PC-3 (cell line): ENCODE measurements at regions not wholly inside any gene's neighbourhood (a gene's known extent, or its start where the extent isn't known, plus 50 kb on each side); places are given as distances from the start of the nearest gene placed in this dataset.

Source experiments
- ATAC-seq: fragments of 200-7000 bp; cut with Tn5 transposase; 2 replicates; pipeline ENCODE4 v1.9.1; 2020; ENCODE audit warnings: mild to moderate bottlenecking, moderate library complexity
- BruUV-seq: library from RNA; stranded (reverse); fragments of 400-500 nt; replicated peaks from 2 replicates; lab custom pipeline; 2021; lab: Mats Ljungman, UMichigan
- CTCF ChIA-PET: fragments of 300-600 bp; sonication (Branson Sonifier 250); formaldehyde crosslinking; loops from one replicate; lab custom pipeline; 2022; ENCODE audit warnings: antibody characterized with exemption; lab: Charles Lee
- POLR2A ChIA-PET: fragments of 300-600 bp; sonication (Branson Sonifier 250); formaldehyde crosslinking; loops from one replicate; lab custom pipeline; 2022; ENCODE audit warnings: antibody characterized with exemption; ENCODE audit not compliant: unreplicated experiment; lab: Charles Lee
- DNase-seq: peaks from one replicate; pipeline ENCODE4 v3.0.0-alpha.2; 2015
- H2AFZ ChIP-seq: fragments of 300-600 bp; sonication (generic); 2 replicates; pipeline ENCODE4 v1.6.0; 2016; ENCODE audit warnings: antibody characterized with exemption, low read length
- H3F3A ChIP-seq: fragments of 300-600 bp; sonication (generic); one replicate; pipeline ENCODE4 v1.6.0; 2017; ENCODE audit warnings: antibody characterized with exemption, low read length, control low read depth, mild to moderate bottlenecking; ENCODE audit not compliant: unreplicated experiment
- H3K27ac ChIP-seq: fragments of 300-600 bp; sonication (generic); 2 replicates; pipeline ENCODE4 v1.5.1; 2016; ENCODE audit warnings: mild to moderate bottlenecking, low read length
- H3K27me3 ChIP-seq: fragments of 300-600 bp; sonication (generic); 2 replicates; pipeline ENCODE4 v1.6.1; 2016; ENCODE audit warnings: low read length, mixed read lengths
- H3K36me3 ChIP-seq: fragments of 300-600 bp; sonication (generic); 2 replicates; pipeline ENCODE4 v1.6.1; 2016; ENCODE audit warnings: low read depth, mixed run types, low read length, mixed read lengths
- H3K4me1 ChIP-seq: fragments of 300-600 bp; sonication (generic); 2 replicates; pipeline ENCODE4 v1.5.1; 2016; ENCODE audit warnings: low read length; ENCODE audit not compliant: insufficient read depth
- H3K4me2 ChIP-seq: fragments of 300-600 bp; sonication (generic); 2 replicates; pipeline ENCODE4 v1.6.0; 2016; ENCODE audit warnings: low read length
- H3K4me3 ChIP-seq: fragments of 300-600 bp; sonication (generic); 2 replicates; pipeline ENCODE4 v1.5.1; 2016; ENCODE audit warnings: mild to moderate bottlenecking, low read length, mixed read lengths
- H3K79me2 ChIP-seq: fragments of 300-600 bp; sonication (generic); 2 replicates; pipeline ENCODE4 v1.6.1; 2017; ENCODE audit warnings: low read length, mixed read lengths
- H3K9ac ChIP-seq: fragments of 300-600 bp; sonication (generic); 2 replicates; pipeline ENCODE4 v1.6.0; 2016; ENCODE audit warnings: mild to moderate bottlenecking, low read length
- H3K9me2 ChIP-seq: fragments of 300-600 bp; sonication (generic); replicated peaks from 2 replicates; pipeline ENCODE4 v1.6.1; 2016; ENCODE audit warnings: mixed run types, low read length, mixed read lengths
- H3K9me3 ChIP-seq: fragments of 300-600 bp; sonication (generic); 2 replicates; pipeline ENCODE4 v1.6.1; 2016; ENCODE audit warnings: low read length, mixed read lengths
- H4K20me1 ChIP-seq: fragments of 300-600 bp; sonication (generic); 2 replicates; pipeline ENCODE4 v1.6.1; 2016; ENCODE audit warnings: low read length, mixed read lengths
- EZH2 ChIP-seq: fragments of 300-600 bp; sonication (generic); IDR thresholded peaks from one replicate; pipeline ENCODE4 v1.6.1; 2017; ENCODE audit warnings: antibody characterized with exemption, mild to moderate bottlenecking, low read length; ENCODE audit not compliant: unreplicated experiment
- EZH2phosphoT487 ChIP-seq: fragments of 300-600 bp; sonication (generic); IDR thresholded peaks from 2 replicates; pipeline ENCODE4 v1.6.1; 2018; ENCODE audit warnings: mild to moderate bottlenecking, antibody characterized with exemption, low read length, borderline replicate concordance
- intact Hi-C: fragments of 100-400 bp; cut with micrococcal nuclease; formaldehyde crosslinking; loops from 2 replicates; pipeline ENCODE4 v1.9.0; 2023
- TF ChIP-seq, protein P1 (sequence below): fragments of 300-600 bp; sonication (generic); conservative IDR thresholded peaks from 2 replicates; pipeline ENCODE4 v1.5.1; 2017; ENCODE audit warnings: antibody characterized with exemption, low read depth, mild to moderate bottlenecking, low read length

DNA sequence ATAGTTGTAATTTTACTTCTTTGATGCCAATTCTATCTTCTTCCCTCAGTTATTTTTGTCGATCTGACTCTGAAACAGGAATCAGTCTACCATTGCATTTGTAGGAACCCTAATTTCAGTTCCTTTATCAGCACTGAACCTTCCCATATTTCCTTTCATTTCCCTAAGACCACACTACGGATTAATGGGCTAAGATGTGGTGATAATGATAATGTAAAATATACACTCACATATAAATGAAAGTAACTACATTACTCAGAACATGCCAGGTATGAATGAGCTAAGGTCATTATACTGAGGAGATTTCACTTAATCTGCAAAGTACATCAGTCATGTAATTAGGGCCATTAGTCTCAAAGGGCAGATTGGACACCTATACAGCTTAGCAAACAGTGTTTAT lies 60.2 kb upstream of the RFC3 start:
- Histone ChIP-seq H3K27me3 (no peaks in the 10 kb centered on the region), H3K27ac (no peak overlapping the region), H3K9ac (no peak overlapping the region), H4K20me1 (no peaks in the 10 kb centered on the region), H2AFZ (no peak overlapping the region), H3K4me1 (no peaks in the 10 kb centered on the region), H3F3A (no peaks in the 10 kb centered on the region), H3K9me2 (0 out of 2 replicates have a peak, but pooled peaks cover 3% of the 10 kb centered on the region), H3K4me3 (no peak overlapping the region), H3K9me3 (no peaks in the 10 kb centered on the region), H3K79me2 (no peaks in the 10 kb centered on the region), H3K36me3 (no peaks in the 10 kb centered on the region), H3K4me2 (no peak overlapping the region)
- ChIA-PET POLR2A (no interaction called here), CTCF (no interaction called here)
- intact Hi-C loops: no loop called here
- ATAC-seq (no peak), DNase-seq (no peak)
- TF ChIP-seq, protein P1, sequence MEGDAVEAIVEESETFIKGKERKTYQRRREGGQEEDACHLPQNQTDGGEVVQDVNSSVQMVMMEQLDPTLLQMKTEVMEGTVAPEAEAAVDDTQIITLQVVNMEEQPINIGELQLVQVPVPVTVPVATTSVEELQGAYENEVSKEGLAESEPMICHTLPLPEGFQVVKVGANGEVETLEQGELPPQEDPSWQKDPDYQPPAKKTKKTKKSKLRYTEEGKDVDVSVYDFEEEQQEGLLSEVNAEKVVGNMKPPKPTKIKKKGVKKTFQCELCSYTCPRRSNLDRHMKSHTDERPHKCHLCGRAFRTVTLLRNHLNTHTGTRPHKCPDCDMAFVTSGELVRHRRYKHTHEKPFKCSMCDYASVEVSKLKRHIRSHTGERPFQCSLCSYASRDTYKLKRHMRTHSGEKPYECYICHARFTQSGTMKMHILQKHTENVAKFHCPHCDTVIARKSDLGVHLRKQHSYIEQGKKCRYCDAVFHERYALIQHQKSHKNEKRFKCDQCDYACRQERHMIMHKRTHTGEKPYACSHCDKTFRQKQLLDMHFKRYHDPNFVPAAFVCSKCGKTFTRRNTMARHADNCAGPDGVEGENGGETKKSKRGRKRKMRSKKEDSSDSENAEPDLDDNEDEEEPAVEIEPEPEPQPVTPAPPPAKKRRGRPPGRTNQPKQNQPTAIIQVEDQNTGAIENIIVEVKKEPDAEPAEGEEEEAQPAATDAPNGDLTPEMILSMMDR: no peak
- TF ChIP-seq EZH2 (no peak), EZH2phosphoT487 (no peak)
- BruUV-seq: no TSS peak

DNA sequence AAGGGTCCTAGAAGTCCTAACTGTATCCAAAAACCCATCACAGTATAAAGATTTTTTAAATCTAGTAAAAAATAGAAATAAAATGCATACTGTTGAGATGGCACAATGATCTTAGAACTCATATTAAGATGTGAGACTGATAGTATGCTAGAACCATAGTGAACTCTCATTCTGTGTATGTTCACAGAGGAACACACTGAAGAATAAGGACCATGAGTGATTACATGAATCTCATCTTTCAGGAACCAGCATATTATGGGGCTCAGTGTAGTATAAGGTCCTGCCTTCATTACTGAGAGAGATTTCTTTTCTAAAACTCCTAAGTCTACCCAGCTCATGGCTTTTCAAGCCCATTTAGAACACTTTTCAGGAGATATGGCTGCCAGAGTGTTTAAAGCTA lies 59.8 kb upstream of the RFC3 start:
- Histone ChIP-seq H3K79me2 (no peaks in the 10 kb centered on the region), H3K4me3 (no peak overlapping the region), H3K36me3 (no peaks in the 10 kb centered on the region), H3K9me2 (0 out of 2 replicates have a peak, but pooled peaks cover 3% of the 10 kb centered on the region), H3F3A (no peaks in the 10 kb centered on the region), H3K9me3 (no peaks in the 10 kb centered on the region), H3K27ac (no peak overlapping the region), H3K4me2 (no peak overlapping the region), H3K9ac (no peak overlapping the region), H2AFZ (no peak overlapping the region), H3K27me3 (no peaks in the 10 kb centered on the region), H3K4me1 (no peaks in the 10 kb centered on the region; the same call in 1 of the 2 replicates), H4K20me1 (no peaks in the 10 kb centered on the region)
- TF ChIP-seq EZH2phosphoT487: no peak
- TF ChIP-seq, protein P1: no peak
- no peak for TF ChIP-seq EZH2
- ChIA-PET POLR2A (no interaction called here), CTCF (no interaction called here)
- ATAC-seq (no peak), DNase-seq (no peak)
- no TSS peak for BruUV-seq
- intact Hi-C loops: no loop called here

DNA sequence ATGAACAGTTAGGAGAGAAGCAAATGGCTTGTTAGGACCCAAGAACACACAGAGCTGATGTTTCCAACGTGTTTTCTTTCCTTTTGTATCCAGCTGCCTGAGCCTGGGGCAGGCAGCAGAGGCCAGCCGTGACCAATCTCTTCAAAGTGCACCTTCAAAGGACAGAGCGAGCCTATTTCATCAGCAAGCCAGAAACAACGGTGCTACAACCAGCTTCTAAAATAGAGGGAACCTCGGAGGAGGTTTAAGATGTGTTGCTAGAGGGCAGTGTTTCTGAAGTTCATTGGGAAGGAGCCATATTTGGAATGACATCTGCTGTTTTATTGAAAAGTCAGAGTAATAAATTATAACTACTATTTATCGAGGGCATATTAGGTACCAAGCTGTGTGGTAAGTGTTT lies 56.2 kb upstream of the RFC3 start:
- no peaks in the 10 kb centered on the region for H3K9me3 ChIP-seq
- intact Hi-C loops: no loop called here
- H3K36me3 ChIP-seq: no peaks in the 10 kb centered on the region
- H3F3A ChIP-seq: no peaks in the 10 kb centered on the region
- TF ChIP-seq EZH2phosphoT487 (no peak), EZH2 (no peak)
- TF ChIP-seq, protein P1: peak; percentile 57
- H2AFZ ChIP-seq: peak overlapping the region; percentile 75
- no TSS peak for BruUV-seq
- no peaks in the 10 kb centered on the region for H3K27me3 ChIP-seq
- no peaks in the 10 kb centered on the region for H4K20me1 ChIP-seq
- H3K79me2 ChIP-seq: no peaks in the 10 kb centered on the region
- no peak overlapping the region for H3K27ac ChIP-seq
- DNase-seq (peak; percentile 41), ATAC-seq (peak; percentile 40; the same call in 1 of the 2 replicates)
- ChIA-PET CTCF (interaction anchor here (0.6 kb wide), 1 partner anchor 23 kb away, joined by 3 read pairs; no protein-coding TSS in a partner anchor), POLR2A (no interaction called here)
- H3K4me2 ChIP-seq: peak overlapping the region; percentile 23; the same call in 1 of the 2 replicates
- H3K9me2 ChIP-seq: no peaks in the 10 kb centered on the region
- no peak overlapping the region for H3K4me3 ChIP-seq
- H3K4me1 ChIP-seq: no peaks in the 10 kb centered on the region; the same call in 1 of the 2 replicates
- H3K9ac ChIP-seq: no peak overlapping the region
